GM18499 (cell line): ENCODE measurements at regions not wholly inside any gene's neighbourhood (a gene's known extent, or its start where the extent isn't known, plus 50 kb on each side); places are given as distances from the start of the nearest gene placed in this dataset.

Source experiments
- ATAC-seq: cut with Tn5 transposase; IDR thresholded peaks from one replicate; pipeline ENCODE4 v1.9.1; 2021; ENCODE audit warnings: moderate number of reproducible peaks; ENCODE audit not compliant: insufficient read depth, unreplicated experiment

GRCh38 chr2:147523415-147523814 lies 321.4 kb upstream of the ACVR2A start:
- no peak for ATAC-seq

- ATAC-seq, result no peak
These were observed 322.9 kb upstream of the ACVR2A start for GRCh38 chr2:147521936-147522335.

GRCh38 chr2:147520817-147521216 lies 324.0 kb upstream of the ACVR2A start:
- no peak for ATAC-seq

GRCh38 chr2:147519178-147519577 lies 325.7 kb upstream of the ACVR2A start:
- no peak for ATAC-seq

DNA sequence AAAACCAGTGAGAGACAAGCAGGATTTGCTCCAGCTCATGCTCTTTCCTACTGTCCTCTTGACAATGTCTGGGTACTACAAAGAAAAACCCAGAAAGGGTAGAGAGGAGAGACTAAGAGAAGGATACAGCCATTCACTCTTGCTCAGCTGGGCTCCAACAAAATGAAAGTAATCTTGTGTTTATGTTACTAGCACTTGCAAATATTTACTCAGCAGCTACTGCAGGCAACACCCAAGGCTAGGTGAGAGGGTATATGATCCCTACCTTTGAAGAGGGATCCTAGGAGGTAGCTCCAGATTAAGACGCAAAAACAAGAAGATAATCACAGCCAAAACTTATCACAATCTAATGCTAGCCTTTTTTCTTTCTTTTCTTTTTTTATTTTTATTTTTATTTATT lies 329.6 kb upstream of the ACVR2A start:
- no peak for ATAC-seq

GRCh38 chr2:147512206-147512605 lies 332.6 kb upstream of the ACVR2A start:
- ATAC-seq, result no peak

DNA sequence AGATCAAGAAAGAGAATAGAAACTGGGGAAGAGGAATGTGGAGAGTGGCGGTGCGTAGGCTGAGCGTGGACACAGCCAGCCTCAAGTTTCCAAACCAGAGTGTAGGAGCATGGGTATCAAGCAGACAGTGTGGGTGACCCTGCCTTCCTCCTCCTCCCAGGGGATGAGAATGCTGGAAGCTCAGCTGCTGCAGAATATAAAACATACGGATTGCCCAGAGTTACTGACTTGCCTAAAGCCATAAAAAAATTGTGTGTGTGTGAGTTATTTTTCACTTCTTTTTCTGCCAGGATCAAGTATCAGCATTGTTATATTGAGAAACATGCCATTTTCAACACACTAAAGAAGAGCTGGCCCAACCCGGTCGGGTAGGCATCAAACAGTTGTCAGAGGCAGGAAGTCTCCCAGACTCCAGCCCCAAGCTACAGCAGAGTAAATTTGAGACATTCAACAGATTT lies 333.3 kb upstream of the ACVR2A start:
- no peak for ATAC-seq

GRCh38 chr2:147509821-147510220 lies 335.0 kb upstream of the ACVR2A start:
- ATAC-seq, result no peak

- ATAC-seq, result no peak
These were observed 337.9 kb upstream of the ACVR2A start for GRCh38 chr2:147506889-147507288.

DNA sequence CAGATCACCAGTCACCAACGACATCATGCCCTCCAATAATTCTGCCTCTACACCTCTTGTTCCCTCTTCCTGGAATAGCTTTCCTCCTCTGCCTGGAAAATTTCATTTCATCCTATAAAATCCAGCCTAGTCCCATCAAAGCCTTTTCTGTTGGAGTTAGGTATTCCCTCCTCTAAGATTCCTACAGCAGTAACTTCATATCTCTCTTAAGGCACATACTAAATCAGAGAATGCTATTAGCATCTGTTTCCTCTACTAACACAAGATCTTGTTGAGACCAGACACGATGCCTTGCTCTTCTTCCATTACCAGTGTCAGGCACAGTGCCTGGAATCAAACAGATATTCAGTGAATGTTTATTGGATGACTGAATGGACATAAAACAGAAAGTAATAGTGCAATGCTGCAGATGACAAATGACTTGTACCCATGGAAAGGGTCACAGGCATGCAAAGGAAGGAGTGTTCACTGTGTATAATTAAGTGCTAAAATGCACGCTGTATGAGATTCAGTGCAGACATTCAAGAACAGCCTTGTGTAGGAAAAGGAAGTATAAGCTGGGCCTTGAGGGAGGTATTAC lies 342.0 kb upstream of the ACVR2A start:
- no peak for ATAC-seq

GRCh38 chr2:147501968-147502367 lies 342.9 kb upstream of the ACVR2A start:
- no peak for ATAC-seq

GRCh38 chr2:147500819-147501395 lies 343.9 kb upstream of the ACVR2A start:
- no peak for ATAC-seq

- ATAC-seq, result peak; percentile 31
These were observed 344.6 kb upstream of the ACVR2A start for GRCh38 chr2:147500229-147500628.

GRCh38 chr2:147499785-147500184 lies 345.0 kb upstream of the ACVR2A start:
- ATAC-seq, result peak; percentile 54

DNA sequence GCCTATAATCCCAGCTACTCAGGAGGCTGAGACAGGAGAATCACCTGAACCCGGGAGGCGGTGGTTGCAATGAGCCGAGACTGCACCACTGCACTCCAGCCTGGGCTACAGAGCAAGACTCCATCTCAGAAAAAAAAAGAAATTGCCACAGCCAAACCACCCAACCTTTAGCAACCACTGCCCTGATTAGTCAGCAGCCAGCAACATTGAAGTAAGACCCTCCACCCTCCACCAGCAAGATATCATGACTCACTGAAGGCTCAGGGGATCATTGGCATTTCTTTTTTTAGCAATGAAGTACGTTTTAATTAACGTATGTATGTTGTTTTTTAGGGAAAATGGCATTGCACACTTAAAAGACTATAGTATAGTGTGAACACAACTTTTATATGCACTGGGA lies 349.1 kb upstream of the ACVR2A start:
- no peak for ATAC-seq

- no peak for ATAC-seq
These were observed 352.4 kb upstream of the ACVR2A start for GRCh38 chr2:147492471-147492870.

DNA sequence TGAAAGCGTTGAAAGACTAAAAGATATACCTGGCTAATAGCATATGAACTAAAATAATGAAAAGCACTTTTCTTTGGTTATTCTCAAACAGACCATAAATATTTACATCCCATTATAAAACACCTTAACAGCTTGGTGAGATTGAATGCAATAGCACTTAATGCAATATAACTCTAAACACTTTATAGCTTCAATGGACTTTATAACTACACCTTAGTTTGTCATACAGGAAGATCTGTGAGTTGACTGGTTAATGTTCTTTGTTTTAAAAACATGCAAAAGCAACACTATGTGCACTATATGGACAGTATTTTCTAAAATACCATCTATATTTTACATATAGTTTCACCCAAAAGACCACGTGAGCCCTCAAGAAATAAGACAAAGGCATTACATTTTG lies 353.3 kb upstream of the ACVR2A start:
- no peak for ATAC-seq

- ATAC-seq, result no peak
These were observed 354.2 kb upstream of the ACVR2A start for GRCh38 chr2:147490401-147491261.

- ATAC-seq, result no peak
These were observed 356.4 kb upstream of the ACVR2A start for GRCh38 chr2:147488472-147488871.

DNA sequence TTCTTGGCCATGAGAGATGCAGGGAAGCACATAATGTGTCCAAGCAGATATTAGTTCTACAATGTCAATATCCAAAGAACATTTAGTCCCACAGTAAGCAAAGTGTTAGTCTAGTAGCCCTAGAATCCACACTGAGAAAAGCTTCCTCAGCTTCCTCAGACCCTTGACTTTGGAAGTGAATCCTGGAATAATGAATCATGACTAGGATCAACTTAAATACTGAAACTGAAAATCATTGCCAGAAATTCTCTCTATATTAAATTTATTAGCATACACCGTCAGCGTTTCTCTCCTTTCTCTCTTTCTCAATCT lies 356.9 kb upstream of the ACVR2A start:
- ATAC-seq, result no peak

- ATAC-seq, result no peak
These were observed 357.4 kb upstream of the ACVR2A start for GRCh38 chr2:147487286-147487977.
